Naive B cell (primary cell): ENCODE measurements at regions not wholly inside any gene's neighbourhood (a gene's known extent, or its start where the extent isn't known, plus 50 kb on each side); places are given as distances from the start of the nearest gene placed in this dataset.

Source experiments
- ATAC-seq, 2 donors: fragments of 150-1000 bp; cut with Tn5 transposase; 2 replicates each; pipeline ENCODE4 v1.10.0; 2021; ENCODE audit warnings: low read depth in 2 of 2, mild to moderate bottlenecking in 2 of 2, moderate library complexity in 2 of 2
- DNase-seq: peaks from one replicate; pipeline ENCODE4 v3.0.0; 2022
- H3K27ac Mint-ChIP-seq, 6 donors: one replicate each; pipeline ENCODE4 v1.8.0; 2020 to 2022; ENCODE audit warnings: mild to moderate bottlenecking in 6 of 6, mixed read lengths in 6 of 6, moderate library complexity in 5 of 6, inconsistent platforms in 2 of 6
- H3K27me3 Mint-ChIP-seq, 3 donors: one replicate each; pipeline ENCODE4 v1.8.0; 2021 to 2022; ENCODE audit warnings: mixed read lengths in 3 of 3, mild to moderate bottlenecking in 1 of 3
- H3K36me3 Mint-ChIP-seq, 2 donors: one replicate each; pipeline ENCODE4 v1.8.0; 2020 to 2022; ENCODE audit warnings: mixed read lengths in 2 of 2, inconsistent platforms in 1 of 2, mild to moderate bottlenecking in 1 of 2
- H3K4me1 Mint-ChIP-seq, 3 donors: one replicate each; pipeline ENCODE4 v1.8.0; 2020 to 2022; ENCODE audit warnings: mixed read lengths in 3 of 3, inconsistent platforms in 1 of 3, mild to moderate bottlenecking in 1 of 3, moderate library complexity in 1 of 3
- H3K4me3 Mint-ChIP-seq, 8 donors: one replicate each; pipeline ENCODE4 v1.8.0; 2020 to 2022; ENCODE audit warnings: mild to moderate bottlenecking in 8 of 8, mixed read lengths in 8 of 8, moderate library complexity in 8 of 8, inconsistent platforms in 2 of 8
- H3K9me3 Mint-ChIP-seq, 7 donors: one replicate each; pipeline ENCODE4 v1.8.0; 2020 to 2022; ENCODE audit warnings: mixed read lengths in 7 of 7, mild to moderate bottlenecking in 5 of 7, inconsistent platforms in 2 of 7, moderate library complexity in 1 of 7

DNA sequence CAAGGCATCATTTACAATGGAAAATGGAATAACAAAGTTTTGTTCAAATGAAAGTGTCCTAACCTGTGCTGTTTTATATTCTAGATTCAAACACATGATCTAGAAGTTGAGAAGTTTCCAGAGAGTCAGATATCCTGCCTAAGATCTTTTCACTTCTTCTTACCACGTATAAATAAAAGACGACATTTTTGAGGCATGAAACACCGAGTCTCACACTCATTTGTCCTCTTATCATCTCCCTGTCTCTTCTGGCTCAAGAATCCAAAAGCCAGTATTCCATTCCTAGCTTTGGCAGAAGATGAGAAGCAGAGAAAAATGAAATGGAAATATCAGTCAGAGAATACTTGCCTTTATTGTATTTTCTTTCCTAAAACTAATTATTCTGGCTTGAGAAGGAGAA, 738.6 kb upstream of the NR2F2 start:
- ATAC-seq (no peak), DNase-seq (no peak)
- no peaks in the 10 kb centered on the region for H3K36me3 Mint-ChIP-seq
- H3K27me3 Mint-ChIP-seq = no peaks in the 10 kb centered on the region
- no peak overlapping the region for H3K27ac Mint-ChIP-seq
- peaks cover 0 to 4% (median 0%) of the 10 kb centered on the region in 7 donors for H3K9me3 Mint-ChIP-seq
- no peaks in the 10 kb centered on the region for H3K4me1 Mint-ChIP-seq
- H3K4me3 Mint-ChIP-seq = no peak overlapping the region

DNA sequence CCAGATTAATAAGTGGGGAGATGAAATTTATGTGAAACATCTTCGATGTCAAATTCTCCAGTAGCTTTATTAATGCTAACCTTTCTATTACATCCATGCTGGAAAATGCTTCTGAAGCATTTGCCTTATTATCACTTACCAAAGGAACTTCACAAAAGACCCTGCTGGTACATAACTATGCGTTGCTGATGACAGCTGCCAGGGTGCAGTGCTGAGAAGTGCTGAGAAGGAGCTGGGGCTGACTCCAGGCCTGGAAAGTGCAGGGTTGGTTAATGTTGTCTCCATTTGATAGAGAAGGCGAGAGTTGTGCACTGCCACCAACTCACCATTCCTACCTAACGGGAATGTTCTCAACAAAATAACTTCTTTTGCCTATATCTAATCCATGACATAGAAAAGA, 736.0 kb upstream of the NR2F2 start:
- Mint-ChIP-seq H3K9me3 (no peaks in the 10 kb centered on the region), H3K27ac (no peak overlapping the region), H3K27me3 (no peaks in the 10 kb centered on the region), H3K36me3 (no peaks in the 10 kb centered on the region), H3K4me3 (no peak overlapping the region), H3K4me1 (no peaks in the 10 kb centered on the region)
- DNase-seq (no peak), ATAC-seq (no peak)

DNA sequence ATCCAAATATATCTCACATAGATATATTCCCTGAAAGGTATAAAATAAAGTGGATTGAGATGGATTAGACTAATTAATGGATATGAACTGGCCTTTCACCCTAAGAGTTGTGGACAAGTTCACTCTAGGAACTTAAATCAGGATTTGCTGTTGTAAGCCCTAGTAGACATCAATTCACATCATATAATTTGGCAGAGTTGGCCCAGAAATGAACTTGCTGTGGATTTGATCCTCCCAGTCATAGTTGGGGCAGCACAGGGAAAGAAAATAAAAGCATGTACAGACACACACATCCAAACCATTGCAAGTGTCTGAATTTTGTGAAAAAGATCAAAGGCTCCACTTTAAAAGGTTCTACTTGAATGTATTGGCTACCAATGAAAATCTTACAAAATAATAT, 734.7 kb upstream of the NR2F2 start:
- H3K9me3 Mint-ChIP-seq = no peaks in the 10 kb centered on the region
- no peaks in the 10 kb centered on the region for H3K4me1 Mint-ChIP-seq
- no peak for ATAC-seq
- DNase-seq = no peak
- H3K27ac Mint-ChIP-seq = no peak overlapping the region
- no peaks in the 10 kb centered on the region for H3K36me3 Mint-ChIP-seq
- H3K27me3 Mint-ChIP-seq = no peaks in the 10 kb centered on the region
- no peak overlapping the region for H3K4me3 Mint-ChIP-seq

DNA sequence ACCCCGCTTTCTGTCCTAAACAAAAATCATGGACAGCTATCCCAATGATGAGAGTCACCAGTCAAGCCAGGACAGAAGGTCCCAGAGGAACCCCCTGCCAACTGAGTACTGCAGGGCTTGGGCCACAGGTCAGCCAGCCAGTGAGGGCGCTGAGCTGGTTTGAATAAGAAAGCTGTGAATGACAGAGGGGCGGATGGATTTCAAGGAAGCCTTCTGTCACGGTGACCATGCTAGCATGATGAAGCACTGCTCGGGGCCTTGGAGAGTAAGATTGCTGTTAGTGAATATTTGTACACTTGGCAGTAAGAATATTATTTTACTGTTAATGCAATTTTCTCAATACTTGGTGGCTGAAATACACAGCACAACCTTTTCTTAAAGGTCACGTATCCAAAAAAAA, 734.0 kb upstream of the NR2F2 start:
- Mint-ChIP-seq H3K4me3 (no peak overlapping the region), H3K9me3 (no peaks in the 10 kb centered on the region), H3K27me3 (no peaks in the 10 kb centered on the region), H3K27ac (no peak overlapping the region), H3K36me3 (no peaks in the 10 kb centered on the region), H3K4me1 (no peaks in the 10 kb centered on the region)
- DNase-seq (no peak), ATAC-seq (no peak)

DNA sequence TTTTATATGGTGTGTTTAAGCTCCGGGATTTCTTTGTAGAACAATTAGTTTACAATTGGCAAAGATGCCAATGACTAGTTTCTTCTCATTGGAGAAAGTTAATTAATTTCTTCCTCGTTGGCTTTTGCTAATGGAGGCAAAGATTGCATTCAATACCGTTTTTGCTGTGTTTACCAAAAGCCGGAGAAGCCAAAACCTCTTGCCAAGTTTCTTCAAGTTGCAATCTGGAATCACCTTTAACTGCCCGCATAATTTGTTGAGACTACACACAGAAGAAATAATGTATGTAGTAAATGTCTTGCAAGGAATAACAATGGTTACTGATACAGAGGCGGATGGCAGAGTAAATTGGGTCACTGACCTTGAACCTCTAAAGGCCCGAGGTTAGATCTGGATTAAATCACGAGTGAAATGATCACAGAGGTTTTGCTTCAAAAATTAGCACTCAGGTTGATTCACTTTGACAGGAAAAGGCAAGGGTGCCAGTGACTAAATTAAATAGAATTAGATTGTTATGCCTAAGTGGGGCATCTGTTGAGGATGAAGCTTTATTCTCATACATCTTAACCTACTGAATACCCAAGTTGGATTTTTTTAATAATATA, 732.1 kb upstream of the NR2F2 start:
- H3K4me1 Mint-ChIP-seq = no peaks in the 10 kb centered on the region

DNA sequence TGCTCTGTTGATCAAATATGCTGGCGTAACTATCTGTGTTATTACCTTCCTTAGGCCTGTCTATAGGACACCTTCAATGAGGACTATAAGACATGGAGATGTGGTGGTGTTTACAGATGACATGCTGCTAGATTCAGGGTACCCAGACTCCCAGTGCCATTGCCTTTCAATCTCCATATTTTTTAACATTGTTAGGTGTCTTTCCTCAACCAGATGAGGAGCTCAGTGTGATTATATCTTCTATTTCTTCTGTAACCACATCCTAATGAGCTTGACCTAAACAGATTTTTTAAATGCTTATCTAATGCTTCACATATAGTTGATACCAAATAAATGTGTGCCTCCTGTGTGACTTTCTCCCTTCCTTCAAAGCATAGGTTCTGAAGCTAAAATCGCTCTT, 730.1 kb upstream of the NR2F2 start:
- no peaks in the 10 kb centered on the region for H3K4me1 Mint-ChIP-seq

More for the DNA sequence above, 732.1 kb upstream of the NR2F2 start:
- H3K4me3 Mint-ChIP-seq = no peak overlapping the region
- DNase-seq (no peak), ATAC-seq (no peak)
- no peak overlapping the region for H3K27ac Mint-ChIP-seq
- no peaks in the 10 kb centered on the region for H3K27me3 Mint-ChIP-seq
- no peaks in the 10 kb centered on the region for H3K36me3 Mint-ChIP-seq
- peaks cover 0 to 4% (median 0%) of the 10 kb centered on the region in 7 donors for H3K9me3 Mint-ChIP-seq

DNA sequence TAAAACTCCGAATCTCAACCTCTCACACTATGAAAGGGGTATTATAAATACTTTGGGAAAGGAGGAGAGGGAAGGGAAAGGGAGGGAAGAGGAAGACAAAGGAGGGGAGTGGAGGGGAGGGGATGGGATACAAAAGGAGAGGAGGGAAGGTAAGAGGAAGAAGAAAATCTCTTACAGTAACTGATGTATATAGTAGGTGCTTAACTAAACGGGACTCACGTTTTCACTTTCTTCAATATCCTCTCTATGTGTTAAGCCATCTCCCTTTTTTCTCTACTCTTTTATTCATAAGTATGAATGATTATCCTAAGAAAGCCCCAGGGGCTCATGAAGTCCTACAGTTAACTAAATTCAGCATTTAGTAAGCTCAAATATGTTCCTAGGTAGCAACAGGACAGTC, 729.6 kb upstream of the NR2F2 start:
- DNase-seq (no peak), ATAC-seq (no peak)
- Mint-ChIP-seq H3K36me3 (no peaks in the 10 kb centered on the region), H3K4me3 (no peak overlapping the region), H3K4me1 (no peaks in the 10 kb centered on the region), H3K27ac (no peak overlapping the region), H3K27me3 (no peaks in the 10 kb centered on the region), H3K9me3 (peaks cover 0 to 4% (median 0%) of the 10 kb centered on the region in 7 donors)

More for the DNA sequence above, 730.1 kb upstream of the NR2F2 start:
- no peak for ATAC-seq
- H3K27ac Mint-ChIP-seq = no peak overlapping the region
- no peak overlapping the region for H3K4me3 Mint-ChIP-seq
- DNase-seq = no peak
- no peaks in the 10 kb centered on the region for H3K36me3 Mint-ChIP-seq
- no peaks in the 10 kb centered on the region for H3K27me3 Mint-ChIP-seq
- H3K9me3 Mint-ChIP-seq = peaks cover 0 to 4% (median 0%) of the 10 kb centered on the region in 7 donors

DNA sequence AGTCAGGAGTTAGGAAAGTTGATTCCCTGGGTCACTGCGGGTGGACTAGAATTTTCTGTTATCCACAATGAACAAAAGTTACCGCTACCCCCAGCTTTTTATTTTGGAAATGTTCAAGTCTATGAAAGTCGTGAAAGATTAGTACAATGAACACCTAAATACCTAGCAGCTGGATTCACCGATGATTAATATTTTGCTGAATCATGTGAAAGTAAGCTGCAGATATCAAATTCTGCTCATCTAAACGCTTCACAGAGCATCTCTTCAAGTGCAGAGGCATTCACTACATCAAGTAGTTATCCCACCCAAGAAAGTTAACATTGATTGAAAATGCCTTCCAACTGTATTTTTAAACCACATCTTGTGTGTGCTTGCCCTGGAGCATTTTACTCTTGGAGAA, 729.0 kb upstream of the NR2F2 start:
- Mint-ChIP-seq H3K27ac (no peak overlapping the region), H3K4me3 (no peak overlapping the region), H3K36me3 (no peaks in the 10 kb centered on the region), H3K9me3 (peaks cover 0 to 4% (median 0%) of the 10 kb centered on the region in 7 donors), H3K27me3 (no peaks in the 10 kb centered on the region), H3K4me1 (no peaks in the 10 kb centered on the region)
- DNase-seq = no peak
- no peak for ATAC-seq

DNA sequence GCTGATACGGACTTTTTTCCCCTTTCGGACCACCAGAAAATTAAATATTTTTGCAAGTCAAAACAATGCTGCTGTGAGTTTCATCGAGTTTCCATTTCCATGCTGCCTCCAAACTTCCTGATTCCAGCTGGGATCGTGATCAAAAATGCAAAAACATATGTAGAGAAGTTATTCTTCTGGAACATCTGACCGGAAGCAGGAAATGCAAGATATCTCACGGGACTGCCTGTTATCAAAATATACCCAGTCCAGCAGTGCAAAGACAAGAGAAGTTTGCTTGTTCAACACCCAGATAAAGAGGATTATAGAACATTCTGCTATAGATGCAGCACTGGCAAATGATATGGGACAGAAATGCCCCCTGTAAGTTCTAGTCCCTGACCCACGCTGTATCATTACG, 726.7 kb upstream of the NR2F2 start:
- DNase-seq (no peak), ATAC-seq (no peak)
- H3K9me3 Mint-ChIP-seq = peaks cover 0 to 4% (median 0%) of the 10 kb centered on the region in 7 donors
- no peaks in the 10 kb centered on the region for H3K27me3 Mint-ChIP-seq
- H3K36me3 Mint-ChIP-seq = no peaks in the 10 kb centered on the region
- H3K4me1 Mint-ChIP-seq = no peaks in the 10 kb centered on the region
- no peak overlapping the region for H3K4me3 Mint-ChIP-seq
- no peak overlapping the region for H3K27ac Mint-ChIP-seq

DNA sequence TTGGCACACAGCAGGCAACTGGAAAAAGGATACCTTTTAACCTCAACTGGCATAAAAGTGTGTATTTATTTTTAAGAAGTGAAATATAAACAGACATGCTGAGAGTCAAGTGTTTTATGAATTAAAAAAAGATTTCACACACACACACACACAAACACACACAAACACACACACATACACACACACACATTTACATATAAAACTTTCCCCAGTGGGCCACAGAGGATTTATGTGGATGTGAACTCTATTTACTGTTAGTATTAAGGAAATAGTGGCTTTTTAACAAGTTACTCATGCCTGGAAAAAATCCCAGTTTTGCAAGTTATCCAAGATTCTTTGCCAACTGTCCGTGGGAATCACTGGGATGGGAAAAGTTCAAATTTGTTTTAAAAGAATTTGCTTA, 725.9 kb upstream of the NR2F2 start:
- H3K27me3 Mint-ChIP-seq = no peaks in the 10 kb centered on the region
- no peak for ATAC-seq
- H3K4me3 Mint-ChIP-seq = no peak overlapping the region
- H3K9me3 Mint-ChIP-seq = peaks cover 0 to 4% (median 0%) of the 10 kb centered on the region in 7 donors
- H3K36me3 Mint-ChIP-seq = no peaks in the 10 kb centered on the region
- no peak for DNase-seq
- H3K4me1 Mint-ChIP-seq = no peaks in the 10 kb centered on the region
- H3K27ac Mint-ChIP-seq = no peak overlapping the region

DNA sequence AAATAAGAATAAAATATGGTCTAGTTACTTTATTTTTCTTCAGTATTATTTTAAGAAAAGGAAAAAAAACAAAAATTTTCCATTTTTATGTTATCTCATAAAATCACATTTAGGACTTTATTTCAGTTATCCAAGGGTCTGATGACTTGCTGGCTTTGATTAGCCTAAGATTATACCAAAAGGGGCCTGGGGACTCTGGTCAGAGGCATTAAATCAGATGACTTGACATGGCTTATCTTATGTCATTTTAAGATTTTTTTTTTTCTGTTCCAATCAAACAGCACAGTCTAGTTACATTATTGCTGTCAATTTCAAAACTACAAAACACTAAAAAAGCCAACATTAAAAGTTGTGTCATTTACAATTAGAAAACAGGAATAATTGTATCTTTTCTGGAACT, 725.4 kb upstream of the NR2F2 start:
- no peak for DNase-seq
- H3K9me3 Mint-ChIP-seq = peaks cover 0 to 4% (median 0%) of the 10 kb centered on the region in 7 donors

DNA sequence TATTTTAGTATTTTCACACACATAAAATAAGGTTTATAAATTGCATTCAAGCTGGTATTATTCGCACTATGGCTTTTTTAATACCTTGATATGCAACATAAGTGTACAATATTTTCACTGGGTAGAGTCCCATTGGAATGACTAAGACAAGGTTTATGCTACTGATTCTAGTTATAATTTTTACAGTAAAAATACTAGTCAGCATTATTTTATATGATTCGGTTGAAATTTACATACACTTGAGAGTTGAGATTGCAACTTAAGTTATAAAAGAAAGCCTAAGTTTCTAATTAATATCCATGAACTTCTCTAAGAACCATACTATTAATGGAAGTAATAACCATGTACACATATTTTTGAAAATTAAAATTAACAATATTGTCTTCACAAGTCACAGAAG, 723.9 kb upstream of the NR2F2 start:
- Mint-ChIP-seq H3K27ac (no peak overlapping the region), H3K36me3 (no peaks in the 10 kb centered on the region), H3K27me3 (no peaks in the 10 kb centered on the region), H3K4me3 (no peak overlapping the region), H3K9me3 (peaks cover 0 to 4% (median 0%) of the 10 kb centered on the region in 7 donors), H3K4me1 (no peaks in the 10 kb centered on the region)
- no peak for DNase-seq
- ATAC-seq = no peak

More for the DNA sequence above, 725.4 kb upstream of the NR2F2 start:
- H3K4me3 Mint-ChIP-seq = no peak overlapping the region
- H3K27ac Mint-ChIP-seq = no peak overlapping the region
- no peaks in the 10 kb centered on the region for H3K36me3 Mint-ChIP-seq
- no peaks in the 10 kb centered on the region for H3K27me3 Mint-ChIP-seq
- ATAC-seq = no peak
- H3K4me1 Mint-ChIP-seq = no peaks in the 10 kb centered on the region

DNA sequence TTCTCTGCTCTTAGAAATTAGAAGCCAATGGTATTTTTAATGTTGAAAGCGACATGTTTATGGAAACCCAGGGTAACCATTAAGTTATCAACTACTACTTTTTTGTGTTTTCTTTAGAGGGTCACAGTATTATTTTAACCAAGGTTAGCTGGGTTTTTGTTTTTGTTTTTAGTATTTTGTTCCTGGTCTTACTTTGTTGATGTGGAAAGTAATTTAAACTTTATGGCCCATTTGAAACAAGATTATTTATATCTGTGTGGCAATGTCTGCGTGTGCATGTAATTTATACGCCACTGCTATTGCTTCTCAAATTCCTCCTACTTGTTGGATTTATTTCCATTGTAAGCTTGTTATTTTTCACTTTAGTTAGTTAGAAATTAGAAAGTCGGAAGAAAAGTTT, 722.1 kb upstream of the NR2F2 start:
- Mint-ChIP-seq H3K27ac (no peak overlapping the region), H3K4me3 (no peak overlapping the region), H3K27me3 (no peaks in the 10 kb centered on the region), H3K4me1 (no peaks in the 10 kb centered on the region), H3K9me3 (no peaks in the 10 kb centered on the region), H3K36me3 (no peaks in the 10 kb centered on the region)
- no peak for ATAC-seq
- DNase-seq = no peak

DNA sequence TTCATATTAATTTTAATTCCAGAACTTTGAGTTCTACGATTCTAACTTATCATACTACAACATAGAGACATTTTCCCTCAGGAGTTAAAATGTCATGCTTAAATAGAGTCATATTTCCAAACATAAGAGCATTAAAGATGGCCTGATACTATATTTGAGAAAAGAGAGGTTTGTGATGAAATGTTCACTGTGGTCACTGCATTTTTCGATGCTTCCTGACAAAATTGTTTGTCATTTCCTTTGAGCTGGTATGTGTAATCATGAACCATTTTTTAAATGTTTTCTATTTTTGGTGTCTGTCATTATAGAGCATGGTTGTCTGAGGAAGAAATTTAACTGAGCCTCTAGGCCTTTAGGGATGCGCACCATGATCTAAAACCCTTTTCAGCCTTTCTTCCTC, 721.4 kb upstream of the NR2F2 start:
- H3K4me3 Mint-ChIP-seq = no peak overlapping the region
- no peak for DNase-seq
- no peaks in the 10 kb centered on the region for H3K9me3 Mint-ChIP-seq
- H3K27ac Mint-ChIP-seq = no peak overlapping the region
- no peaks in the 10 kb centered on the region for H3K36me3 Mint-ChIP-seq
- H3K4me1 Mint-ChIP-seq = no peaks in the 10 kb centered on the region
- H3K27me3 Mint-ChIP-seq = no peaks in the 10 kb centered on the region
- no peak for ATAC-seq

DNA sequence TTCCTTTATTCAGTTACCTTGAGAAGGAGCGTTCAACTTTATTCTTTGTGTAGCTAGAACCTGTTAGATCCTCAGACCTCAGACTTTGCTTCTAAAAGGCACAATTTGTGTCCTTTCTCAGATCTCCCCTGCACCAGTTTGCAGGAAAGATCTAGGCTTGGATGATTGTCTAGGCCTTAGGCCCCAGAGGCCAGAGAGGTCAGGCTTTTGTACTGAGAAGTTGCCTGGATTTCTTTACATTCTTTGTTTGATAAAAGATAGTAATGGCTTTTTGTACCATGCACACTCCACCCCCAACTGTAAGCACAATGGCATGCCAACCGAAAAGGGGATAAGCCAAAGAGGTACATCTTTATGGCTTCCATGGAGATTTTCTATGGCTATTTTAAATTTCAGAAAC, 719.6 kb upstream of the NR2F2 start:
- Mint-ChIP-seq H3K36me3 (no peaks in the 10 kb centered on the region), H3K4me1 (no peaks in the 10 kb centered on the region), H3K9me3 (peaks cover 0 to 3% (median 0%) of the 10 kb centered on the region in 7 donors), H3K4me3 (no peak overlapping the region), H3K27me3 (no peaks in the 10 kb centered on the region), H3K27ac (no peak overlapping the region)
- ATAC-seq = no peak
- no peak for DNase-seq
